Neural crest cell (in vitro differentiated cells): ENCODE measurements at regions not wholly inside any gene's neighbourhood (a gene's known extent, or its start where the extent isn't known, plus 50 kb on each side); places are given as distances from the start of the nearest gene placed in this dataset.
"Not testable (repeated sequence)": the region's sequence is repeated elsewhere in the genome, so short reads cannot be mapped to it uniquely, and the experiment has no call there.

ENCODE experiments used
- DNase-seq: peaks from one replicate; pipeline ENCODE4 v3.0.0; 2021; ENCODE audit warnings: low read depth, mixed read lengths, low spot score
- H3K27ac Mint-ChIP-seq: one replicate; pipeline ENCODE4 v1.8.0; 2021; ENCODE audit warnings: mild to moderate bottlenecking, mixed read lengths; ENCODE audit not compliant: unreplicated experiment
- H3K27me3 Mint-ChIP-seq: 2 replicates; pipeline ENCODE4 v1.8.0; 2021; ENCODE audit warnings: low read depth, mild to moderate bottlenecking, mixed read lengths
- H3K36me3 Mint-ChIP-seq: 2 replicates; pipeline ENCODE4 v1.8.0; 2021; ENCODE audit warnings: low read depth, mild to moderate bottlenecking, mixed read lengths
- H3K4me1 Mint-ChIP-seq: 2 replicates; pipeline ENCODE4 v1.8.0; 2021; ENCODE audit warnings: mixed read lengths
- H3K4me3 Mint-ChIP-seq: one replicate; pipeline ENCODE4 v1.8.0; 2021; ENCODE audit warnings: mild to moderate bottlenecking, mixed read lengths
- H3K9me3 Mint-ChIP-seq: 2 replicates; pipeline ENCODE4 v1.8.0; 2021; ENCODE audit warnings: mixed read lengths
- CTCF ChIP-seq: fragments of 200-600 bp; sonication (generic); conservative IDR thresholded peaks from 2 replicates; pipeline ENCODE4 v1.5.0; 2021; ENCODE audit warnings: antibody characterized with exemption, mild to moderate bottlenecking

- H3K4me3 Mint-ChIP-seq, result no peak overlapping the region
- H3K36me3 Mint-ChIP-seq, result no peaks in the 10 kb centered on the region
- DNase-seq, result no peak
- no peaks in the 10 kb centered on the region for H3K27me3 Mint-ChIP-seq
- H3K4me1 Mint-ChIP-seq, result peaks cover 9% of the 10 kb centered on the region
- no peak for TF ChIP-seq CTCF
- no peaks in the 10 kb centered on the region for H3K9me3 Mint-ChIP-seq
- H3K27ac Mint-ChIP-seq, result peak overlapping the region; percentile 29
These were observed 137.9 kb upstream of the BASP1 start for GRCh38 chr5:17079562-17079961.

GRCh38 chr5:17080361-17080760 is 137.1 kb upstream of the BASP1 start:
- Mint-ChIP-seq H3K9me3 (no peaks in the 10 kb centered on the region), H3K36me3 (no peaks in the 10 kb centered on the region), H3K4me3 (no peak overlapping the region), H3K27me3 (no peaks in the 10 kb centered on the region), H3K4me1 (peaks cover 9% of the 10 kb centered on the region), H3K27ac (no peak overlapping the region)
- no peak for TF ChIP-seq CTCF
- DNase-seq, result no peak

GRCh38 chr5:17081142-17081541 is 136.3 kb upstream of the BASP1 start:
- no peak for TF ChIP-seq CTCF
- Mint-ChIP-seq H3K36me3 (no peaks in the 10 kb centered on the region), H3K4me3 (no peak overlapping the region), H3K27me3 (no peaks in the 10 kb centered on the region), H3K27ac (no peak overlapping the region), H3K4me1 (peaks cover 9% of the 10 kb centered on the region), H3K9me3 (no peaks in the 10 kb centered on the region)
- DNase-seq, result no peak

GRCh38 chr5:17083276-17083675 is 134.2 kb upstream of the BASP1 start:
- H3K27ac Mint-ChIP-seq, H3K27me3 Mint-ChIP-seq, DNase-seq, H3K9me3 Mint-ChIP-seq, H3K4me1 Mint-ChIP-seq, H3K36me3 Mint-ChIP-seq, H3K4me3 Mint-ChIP-seq: not testable (repeated sequence)

GRCh38 chr5:17087035-17087434 is 130.4 kb upstream of the BASP1 start:
- H3K4me1 Mint-ChIP-seq, result no peaks in the 10 kb centered on the region
- no peaks in the 10 kb centered on the region for H3K9me3 Mint-ChIP-seq
- no peaks in the 10 kb centered on the region for H3K36me3 Mint-ChIP-seq
- TF ChIP-seq CTCF, result no peak
- DNase-seq, result no peak
- H3K27me3 Mint-ChIP-seq, result no peaks in the 10 kb centered on the region
- H3K4me3 Mint-ChIP-seq, result no peak overlapping the region
- no peak overlapping the region for H3K27ac Mint-ChIP-seq

- Mint-ChIP-seq H3K36me3 (no peaks in the 10 kb centered on the region), H3K4me3 (no peak overlapping the region), H3K9me3 (no peaks in the 10 kb centered on the region), H3K27ac (no peak overlapping the region), H3K27me3 (no peaks in the 10 kb centered on the region), H3K4me1 (no peaks in the 10 kb centered on the region)
- no peak for TF ChIP-seq CTCF
- DNase-seq, result no peak
These were observed 129.4 kb upstream of the BASP1 start for GRCh38 chr5:17088051-17088450.
